Endothelial cell of umbilical vein (primary cell): ENCODE measurements at regions not wholly inside any gene's neighbourhood (a gene's known extent, or its start where the extent isn't known, plus 50 kb on each side); places are given as distances from the start of the nearest gene placed in this dataset.

Source experiments
- BruUV-seq: library from RNA; stranded (reverse); fragments of 400-500 nt; replicated peaks from 2 replicates; lab custom pipeline; 2021; lab: Mats Ljungman, UMichigan
- CTCF ChIA-PET: fragments of 300-600, 350-600 bp; sonication (Branson Sonifier 250); formaldehyde crosslinking; loops from one replicate; lab custom pipeline; 2021; ENCODE audit warnings: antibody characterized with exemption, inconsistent platforms; lab: Charles Lee
- POLR2A ChIA-PET: fragments of 300-600, 350-600 bp; sonication (Branson Sonifier 250); formaldehyde crosslinking; loops from one replicate; lab custom pipeline; 2021; ENCODE audit warnings: antibody characterized with exemption, inconsistent platforms; lab: Charles Lee
- DNase-seq: peaks from one replicate; pipeline ENCODE4 v3.0.0-alpha.2; 2011; ENCODE audit warnings: low read depth, low spot score
- FAIRE-seq: peaks from 2 replicates; lab custom pipeline; 2011; peaks lifted over from hg19 to GRCh38; lab: Jason Lieb, UNC
- H2AFZ ChIP-seq: 2 replicates; pipeline ENCODE4 v1.6.0; 2012; ENCODE audit warnings: low read depth, low read length, control low read depth, inconsistent platforms
- H3K27ac ChIP-seq: 2 replicates; pipeline ENCODE4 v1.5.1; 2011; ENCODE audit warnings: low read depth, mild to moderate bottlenecking, control low read depth, low read length, moderate library complexity; ENCODE audit not compliant: insufficient read depth
- H3K27me3 ChIP-seq, 2 experiments: 2 replicates each; pipeline versions ENCODE4 v1.6.0 to v1.6.1; 2011; ENCODE audit warnings: low read length in 2 of 2, mixed read lengths in 1 of 2; ENCODE audit not compliant: control insufficient read depth in 2 of 2, insufficient read depth in 2 of 2
- H3K36me3 ChIP-seq, 2 experiments: 2 replicates in 1 of 2; 3 replicates in 1 of 2; pipeline ENCODE4 v1.5.1; 2011; ENCODE audit warnings: low read length in 2 of 2, mild to moderate bottlenecking in 1 of 2, moderate library complexity in 1 of 2; ENCODE audit not compliant: control insufficient read depth in 2 of 2, insufficient read depth in 2 of 2; ENCODE audit errors: extremely low read depth in 1 of 2
- H3K4me1 ChIP-seq: 3 replicates; pipeline ENCODE4 v1.5.1; 2011; ENCODE audit warnings: mild to moderate bottlenecking, low read length; ENCODE audit not compliant: control insufficient read depth, insufficient read depth; ENCODE audit errors: extremely low read depth
- H3K4me2 ChIP-seq: 2 replicates; pipeline ENCODE4 v1.6.1; 2011; ENCODE audit warnings: low read length, control low read depth, mixed read lengths; ENCODE audit not compliant: insufficient read depth
- H3K4me3 ChIP-seq, 3 experiments: fragments of 200-600 bp in 1 of 3; sonication (generic), shearing (Covaris generic) in 1 of 3; replicated peaks in 1 of 3; 2 replicates each; pipeline ENCODE4 v1.5.1; 2011 to 2016; ENCODE audit warnings: control low read depth in 3 of 3, low read length in 3 of 3, mild to moderate bottlenecking in 2 of 3, inconsistent platforms in 1 of 3, low read depth in 1 of 3, moderate library complexity in 1 of 3; ENCODE audit not compliant: insufficient read depth in 1 of 3
- H3K79me2 ChIP-seq: 2 replicates; pipeline ENCODE4 v1.6.0; 2012; ENCODE audit warnings: low read length, inconsistent platforms; ENCODE audit not compliant: control insufficient read depth, insufficient read depth
- H3K9ac ChIP-seq: replicated peaks from 2 replicates; pipeline ENCODE3; 2011; ENCODE audit warnings: low read length, control low read depth; ENCODE audit not compliant: insufficient read depth; ENCODE audit errors: extremely low read depth
- H3K9me1 ChIP-seq: replicated peaks from 3 replicates; pipeline ENCODE4 v1.6.0; 2011; ENCODE audit warnings: mild to moderate bottlenecking, low read length; ENCODE audit not compliant: control insufficient read depth, insufficient read depth; ENCODE audit errors: extremely low read depth
- H3K9me3 ChIP-seq: replicated peaks from 2 replicates; pipeline ENCODE4 v1.5.1; 2012; ENCODE audit warnings: low read length, inconsistent platforms; ENCODE audit not compliant: control insufficient read depth, insufficient read depth
- H4K20me1 ChIP-seq: replicated peaks from 2 replicates; pipeline ENCODE3; 2011; ENCODE audit warnings: mild to moderate bottlenecking, low read length; ENCODE audit not compliant: control insufficient read depth, insufficient read depth; ENCODE audit errors: extremely low read depth
- EZH2 ChIP-seq: IDR thresholded peaks from 2 replicates; pipeline ENCODE4 v1.6.1; 2012; ENCODE audit warnings: borderline replicate concordance, low read depth, mild to moderate bottlenecking, moderate library complexity, low read length, inconsistent platforms; ENCODE audit not compliant: severe bottlenecking
- FOS ChIP-seq: IDR thresholded peaks from 2 replicates; pipeline ENCODE4 v1.6.1; 2011; ENCODE audit warnings: mild to moderate bottlenecking, low read length, moderate library complexity, borderline replicate concordance; ENCODE audit not compliant: insufficient read depth
- GATA2 ChIP-seq: IDR thresholded peaks from 2 replicates; pipeline ENCODE4 v1.7.0; 2011; ENCODE audit warnings: low read depth, mild to moderate bottlenecking, moderate library complexity, mixed read lengths, low read length; ENCODE audit not compliant: insufficient read length, insufficient read depth
- JUN ChIP-seq: IDR thresholded peaks from 2 replicates; pipeline ENCODE4 v1.6.1; 2011; ENCODE audit warnings: borderline replicate concordance, low read depth; ENCODE audit not compliant: insufficient read length, insufficient read depth
- MYC ChIP-seq: IDR thresholded peaks from one replicate; pipeline ENCODE4 v1.6.1; 2011; ENCODE audit warnings: mild to moderate bottlenecking, low read depth, low read length
- POLR2A ChIP-seq: IDR thresholded peaks from 2 replicates; pipeline ENCODE4 v1.6.1; 2012; ENCODE audit warnings: low read depth, mild to moderate bottlenecking, control low read depth, low read length
- POLR2AphosphoS5 ChIP-seq: IDR thresholded peaks from 2 replicates; pipeline ENCODE4 v1.6.1; 2012; ENCODE audit warnings: low read depth, mild to moderate bottlenecking, control low read depth, low read length, moderate library complexity; ENCODE audit not compliant: insufficient read depth
- dilution Hi-C: fragments of 300-500 bp; cut with MboI; formaldehyde crosslinking; loops from one replicate; pipeline ENCODE4 v1.15.0; 2019; ENCODE audit warnings: low sequenced_read_pairs; ENCODE audit not compliant: extremely low pct_ligation_motif_present
- intact Hi-C: fragments of 100-400 bp; cut with micrococcal nuclease; formaldehyde crosslinking; loops from one replicate; pipeline ENCODE4 v1.10.0; 2022
- TF ChIP-seq, protein P1 (sequence below): IDR thresholded peaks from 2 replicates; pipeline ENCODE4 v1.6.1; 2011; ENCODE audit not compliant: insufficient read depth, insufficient read length
- TF ChIP-seq, protein P2 (sequence below), 2 donors: IDR thresholded peaks; 1 replicate in 1 of 2; 2 replicates in 1 of 2; pipeline ENCODE4 v1.5.1; 2011; ENCODE audit warnings: low read length in 2 of 2, mild to moderate bottlenecking in 2 of 2, moderate library complexity in 2 of 2, control low read depth in 1 of 2, inconsistent platforms in 1 of 2, low read depth in 1 of 2; ENCODE audit not compliant: insufficient read depth in 1 of 2; ENCODE audit errors: extremely low read depth in 1 of 2

DNA sequence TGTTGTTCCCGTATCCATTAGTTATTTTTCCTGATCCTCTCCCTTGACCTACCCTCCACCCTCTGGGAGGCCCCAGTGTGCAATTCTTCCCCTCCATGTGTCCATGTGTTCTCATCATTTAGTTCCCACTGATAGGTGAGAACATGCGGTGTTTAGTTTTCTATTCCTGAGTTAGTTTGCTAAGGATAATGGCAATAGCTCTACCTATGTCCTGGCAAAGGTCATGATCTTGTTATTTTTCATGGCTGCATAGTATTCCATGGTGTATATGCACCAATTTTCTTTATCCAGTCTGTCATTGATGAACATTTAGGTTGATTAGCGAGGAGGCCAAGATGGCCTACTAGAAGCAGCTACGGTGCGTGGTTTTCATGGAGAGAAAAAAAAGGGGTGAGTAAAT lies 714.1 kb downstream of the STIM2 start:
- H3K4me3 ChIP-seq, result no peak overlapping the region
- ChIA-PET CTCF (no interaction called here), POLR2A (no interaction called here)
- TF ChIP-seq FOS, result no peak
- TF ChIP-seq, protein P1, sequence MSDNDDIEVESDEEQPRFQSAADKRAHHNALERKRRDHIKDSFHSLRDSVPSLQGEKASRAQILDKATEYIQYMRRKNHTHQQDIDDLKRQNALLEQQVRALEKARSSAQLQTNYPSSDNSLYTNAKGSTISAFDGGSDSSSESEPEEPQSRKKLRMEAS, result no peak
- no peak for TF ChIP-seq POLR2A
- TF ChIP-seq POLR2AphosphoS5, result no peak
- TF ChIP-seq, protein P2, sequence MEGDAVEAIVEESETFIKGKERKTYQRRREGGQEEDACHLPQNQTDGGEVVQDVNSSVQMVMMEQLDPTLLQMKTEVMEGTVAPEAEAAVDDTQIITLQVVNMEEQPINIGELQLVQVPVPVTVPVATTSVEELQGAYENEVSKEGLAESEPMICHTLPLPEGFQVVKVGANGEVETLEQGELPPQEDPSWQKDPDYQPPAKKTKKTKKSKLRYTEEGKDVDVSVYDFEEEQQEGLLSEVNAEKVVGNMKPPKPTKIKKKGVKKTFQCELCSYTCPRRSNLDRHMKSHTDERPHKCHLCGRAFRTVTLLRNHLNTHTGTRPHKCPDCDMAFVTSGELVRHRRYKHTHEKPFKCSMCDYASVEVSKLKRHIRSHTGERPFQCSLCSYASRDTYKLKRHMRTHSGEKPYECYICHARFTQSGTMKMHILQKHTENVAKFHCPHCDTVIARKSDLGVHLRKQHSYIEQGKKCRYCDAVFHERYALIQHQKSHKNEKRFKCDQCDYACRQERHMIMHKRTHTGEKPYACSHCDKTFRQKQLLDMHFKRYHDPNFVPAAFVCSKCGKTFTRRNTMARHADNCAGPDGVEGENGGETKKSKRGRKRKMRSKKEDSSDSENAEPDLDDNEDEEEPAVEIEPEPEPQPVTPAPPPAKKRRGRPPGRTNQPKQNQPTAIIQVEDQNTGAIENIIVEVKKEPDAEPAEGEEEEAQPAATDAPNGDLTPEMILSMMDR (IDR thresholded peaks at IDR 0.05; ENCODE audit: extremely low read depth in 1 of 2, insufficient read depth in 1 of 2, low read depth in 1 of 2, low read length in 2 of 2), result no peak
- TF ChIP-seq EZH2, result no peak
- no peak for TF ChIP-seq GATA2
- TF ChIP-seq MYC, result no peak
- TF ChIP-seq JUN, result no peak
- H3K79me2 ChIP-seq, result no peaks in the 10 kb centered on the region
- DNase-seq (no peak), FAIRE-seq (no peak)
- H3K4me2 ChIP-seq, result no peak overlapping the region
- H3K36me3 ChIP-seq, result no peaks in the 10 kb centered on the region
- H4K20me1 ChIP-seq, result no peaks in the 10 kb centered on the region
- H3K9me1 ChIP-seq, result no peaks in the 10 kb centered on the region
- H3K4me1 ChIP-seq, result no peaks in the 10 kb centered on the region
- intact Hi-C loops (no loop called here), dilution Hi-C loops (no loop called here)
- peaks cover 1% of the 10 kb centered on the region for H3K9me3 ChIP-seq
- H3K9ac ChIP-seq, result no peak overlapping the region
- H2AFZ ChIP-seq, result no peak overlapping the region
- BruUV-seq, result no TSS peak
- H3K27me3 ChIP-seq, result no peaks in the 10 kb centered on the region
- H3K27ac ChIP-seq, result no peak overlapping the region
